IMR-90 (cell line): ENCODE measurements at regions not wholly inside any gene's neighbourhood (a gene's known extent, or its start where the extent isn't known, plus 50 kb on each side); places are given as distances from the start of the nearest gene placed in this dataset.

Source experiments
- ATAC-seq: fragments of 200-7000 bp; cut with Tn5 transposase; 2 replicates; pipeline ENCODE4 v1.9.1; 2020; ENCODE audit warnings: low read depth, mild to moderate bottlenecking, moderate library complexity
- BruUV-seq: library from RNA; stranded (reverse); fragments of 400-500 nt; replicated peaks from 2 replicates; lab custom pipeline; 2021; lab: Mats Ljungman, UMichigan
- CTCF ChIA-PET: fragments of 300-600 bp; formaldehyde crosslinking; extraction: SDS; loops from one replicate; lab custom pipeline; 2021; ENCODE audit warnings: antibody characterized with exemption; lab: Yijun Ruan, JAX
- POLR2A ChIA-PET: fragments of 300-600 bp; sonication (Branson Sonifier 250); formaldehyde crosslinking; loops from one replicate; lab custom pipeline; 2022; ENCODE audit warnings: antibody characterized with exemption; ENCODE audit not compliant: unreplicated experiment; lab: Charles Lee
- DNase-seq: peaks from one replicate; pipeline ENCODE4 v3.0.0; 2013
- H2AFZ ChIP-seq: replicated peaks from 2 replicates; pipeline ENCODE3; 2013; ENCODE audit warnings: low read length, mild to moderate bottlenecking; ENCODE audit not compliant: poor library complexity
- H2AK5ac ChIP-seq: 2 replicates; pipeline ENCODE4 v1.6.1; 2013; ENCODE audit warnings: low read depth, low read length, inconsistent platforms
- H2AK9ac ChIP-seq: replicated peaks from 2 replicates; pipeline ENCODE3; 2013; ENCODE audit warnings: mild to moderate bottlenecking, low read depth, low read length, moderate library complexity; ENCODE audit not compliant: poor library complexity
- H2BK120ac ChIP-seq: 2 replicates; pipeline ENCODE4 v1.6.1; 2013; ENCODE audit warnings: low read depth, low read length, inconsistent platforms
- H2BK15ac ChIP-seq: 3 replicates; pipeline ENCODE4 v1.6.1; 2013; ENCODE audit warnings: low read depth, low read length, inconsistent platforms
- H2BK20ac ChIP-seq: 2 replicates; pipeline ENCODE4 v1.6.1; 2013; ENCODE audit warnings: low read depth, mild to moderate bottlenecking, inconsistent platforms, low read length, moderate library complexity
- H2BK5ac ChIP-seq: 2 replicates; pipeline ENCODE4 v1.6.1; 2013; ENCODE audit warnings: mild to moderate bottlenecking, low read depth, low read length, inconsistent platforms; ENCODE audit not compliant: poor library complexity, severe bottlenecking
- H3K14ac ChIP-seq: replicated peaks from 2 replicates; pipeline ENCODE4 v1.6.1; 2013; ENCODE audit warnings: low read depth, low read length, inconsistent platforms
- H3K18ac ChIP-seq: 2 replicates; pipeline ENCODE4 v1.6.1; 2013; ENCODE audit warnings: low read depth, low read length, control low read depth
- H3K23ac ChIP-seq: 2 replicates; pipeline ENCODE4 v1.6.1; 2013; ENCODE audit warnings: low read depth, low read length, inconsistent platforms
- H3K27ac ChIP-seq: 2 replicates; pipeline ENCODE4 v1.5.1; 2013; ENCODE audit warnings: mild to moderate bottlenecking, control low read depth, low read length; ENCODE audit not compliant: insufficient read depth
- H3K27me3 ChIP-seq: 2 replicates; pipeline ENCODE4 v1.6.1; 2013; ENCODE audit warnings: low read length; ENCODE audit not compliant: control insufficient read depth, insufficient read depth
- H3K36me3 ChIP-seq: 2 replicates; pipeline ENCODE4 v1.6.1; 2013; ENCODE audit warnings: low read length, mixed read lengths; ENCODE audit not compliant: control insufficient read depth, insufficient read depth
- H3K4ac ChIP-seq: 2 replicates; pipeline ENCODE4 v1.6.1; 2013; ENCODE audit warnings: low read depth, low read length, inconsistent platforms
- H3K4me1 ChIP-seq: 2 replicates; pipeline ENCODE4 v1.6.1; 2013; ENCODE audit warnings: low read length, mixed read lengths; ENCODE audit not compliant: control insufficient read depth, insufficient read depth
- H3K4me2 ChIP-seq: 2 replicates; pipeline ENCODE4 v1.6.1; 2013; ENCODE audit warnings: low read depth, mild to moderate bottlenecking, control low read depth, low read length, moderate library complexity
- H3K4me3 ChIP-seq: 2 replicates; pipeline ENCODE4 v1.5.1; 2013; ENCODE audit warnings: low read depth, mild to moderate bottlenecking, control low read depth, low read length, moderate library complexity; ENCODE audit not compliant: insufficient read depth
- H3K56ac ChIP-seq: 2 replicates; pipeline ENCODE4 v1.6.1; 2013; ENCODE audit warnings: low read length, inconsistent platforms; ENCODE audit not compliant: insufficient read depth; ENCODE audit errors: extremely low read depth
- H3K79me1 ChIP-seq, 2 experiments: 2 replicates each; pipeline ENCODE4 v1.6.1; 2013; ENCODE audit warnings: low read length in 2 of 2, inconsistent platforms in 1 of 2, low read depth in 1 of 2
- H3K9ac ChIP-seq: 2 replicates; pipeline ENCODE4 v1.6.1; 2013; ENCODE audit warnings: low read depth, low read length, control low read depth
- H3K9me1 ChIP-seq: 2 replicates; pipeline ENCODE4 v1.6.1; 2013; ENCODE audit warnings: low read length, inconsistent platforms; ENCODE audit not compliant: insufficient read depth
- H3K9me3 ChIP-seq: 2 replicates; pipeline ENCODE4 v1.6.1; 2013; ENCODE audit warnings: low read length; ENCODE audit not compliant: control insufficient read depth, insufficient read depth
- H4K20me1 ChIP-seq: 2 replicates; pipeline ENCODE4 v1.6.1; 2013; ENCODE audit warnings: low read length, inconsistent platforms; ENCODE audit not compliant: insufficient read depth
- H4K5ac ChIP-seq: 2 replicates; pipeline ENCODE4 v1.6.1; 2013; ENCODE audit warnings: mild to moderate bottlenecking, low read depth, low read length, control low read depth
- H4K8ac ChIP-seq, 2 experiments: 2 replicates each; pipeline ENCODE4 v1.6.1; 2013; ENCODE audit warnings: low read depth in 2 of 2, low read length in 2 of 2, control low read depth in 1 of 2, inconsistent platforms in 1 of 2
- H4K91ac ChIP-seq: 2 replicates; pipeline ENCODE4 v1.6.1; 2013; ENCODE audit warnings: low read depth, low read length, inconsistent platforms; ENCODE audit not compliant: insufficient read depth
- BHLHE40 ChIP-seq: fragments of 150-350 bp; IDR thresholded peaks from 2 replicates; pipeline ENCODE4 v1.6.1; 2016; ENCODE audit warnings: mild to moderate bottlenecking, low read depth, low read length
- CEBPB ChIP-seq: IDR thresholded peaks from 2 replicates; pipeline ENCODE4 v1.6.1; 2012; ENCODE audit warnings: low read depth, low read length, improper control_type of control experiment
- CHD1 ChIP-seq: IDR thresholded peaks from 2 replicates; pipeline ENCODE4 v1.6.1; 2012; ENCODE audit warnings: low read depth, low read length, improper control_type of control experiment
- CTCF ChIP-seq: conservative IDR thresholded peaks from 2 replicates; pipeline ENCODE4 v1.5.1; 2012; ENCODE audit warnings: mild to moderate bottlenecking, low read depth, low read length, improper control_type of control experiment
- ELK1 ChIP-seq: fragments of 150-350 bp; IDR thresholded peaks from 2 replicates; pipeline ENCODE4 v1.6.1; 2016; ENCODE audit warnings: low read depth, mild to moderate bottlenecking, low read length, moderate library complexity, borderline replicate concordance
- FOS ChIP-seq: fragments of 150-350 bp; IDR thresholded peaks from 2 replicates; pipeline ENCODE4 v1.6.1; 2016; ENCODE audit warnings: low read depth, low read length
- MAFK ChIP-seq: IDR thresholded peaks from 2 replicates; pipeline ENCODE4 v1.6.1; 2012; ENCODE audit warnings: low read depth, low read length, improper control_type of control experiment
- MAZ ChIP-seq: IDR thresholded peaks from 2 replicates; pipeline ENCODE4 v1.6.1; 2012; ENCODE audit warnings: low read depth, mild to moderate bottlenecking, low read length, improper control_type of control experiment, moderate library complexity, borderline replicate concordance
- MXI1 ChIP-seq: IDR thresholded peaks from 2 replicates; pipeline ENCODE4 v1.6.1; 2012; ENCODE audit warnings: low read depth, mild to moderate bottlenecking, low read length, moderate library complexity, borderline replicate concordance
- NFE2L2 ChIP-seq: fragments of 150-350 bp; IDR thresholded peaks from 2 replicates; pipeline ENCODE4 v1.6.1; 2016; ENCODE audit warnings: low read depth, mild to moderate bottlenecking, low read length
- POLR2A ChIP-seq: IDR thresholded peaks from 2 replicates; pipeline ENCODE4 v1.6.1; 2012; ENCODE audit warnings: mild to moderate bottlenecking, low read depth, low read length
- RAD21 ChIP-seq: IDR thresholded peaks from 2 replicates; pipeline ENCODE4 v1.6.1; 2012; ENCODE audit warnings: low read length, improper control_type of control experiment
- RCOR1 ChIP-seq: IDR thresholded peaks from 2 replicates; pipeline ENCODE4 v1.6.1; 2012; ENCODE audit warnings: mild to moderate bottlenecking, low read length, improper control_type of control experiment; ENCODE audit not compliant: insufficient replicate concordance
- RFX5 ChIP-seq: IDR thresholded peaks from 2 replicates; pipeline ENCODE4 v1.8.0; 2012; ENCODE audit warnings: low read depth, mild to moderate bottlenecking, low read length, moderate library complexity
- SMC3 ChIP-seq: fragments of 150-350 bp; IDR thresholded peaks from 2 replicates; pipeline ENCODE4 v1.6.1; 2016; ENCODE audit warnings: low read depth, mild to moderate bottlenecking, antibody characterized with exemption, low read length, moderate library complexity
- WGBS, 2 experiments: methylation state at CpG; one replicate each; pipeline versions ENCODE4 v1.1.5 to v1.1.7; 2013; ENCODE audit warnings: missing lambda C conversion rate in 2 of 2; ENCODE audit not compliant: insufficient read length in 1 of 2; ENCODE audit errors: extremely low coverage in 2 of 2; 5-methylcytosine and 5-hydroxymethylcytosine counted together
- dilution Hi-C: fragments of 300-500 bp; cut with HindIII; formaldehyde crosslinking; loops from one replicate; pipeline ENCODE4 v1.14.3; 2018; ENCODE audit warnings: low sequenced_read_pairs; ENCODE audit not compliant: unreplicated experiment
- in situ Hi-C: fragments of 300-500 bp; cut with MboI; formaldehyde crosslinking; loops from 3 replicates; pipeline ENCODE4 v1.14.3; 2019; ENCODE audit warnings: low sequenced_read_pairs, inconsistent platforms, mixed read lengths
- intact Hi-C: fragments of 100-400 bp; cut with micrococcal nuclease; formaldehyde crosslinking; loops from 2 replicates; pipeline ENCODE4 v1.10.0; 2022
- TF ChIP-seq, protein P1 (sequence below): fragments of 150-350 bp; IDR thresholded peaks from 2 replicates; pipeline ENCODE4 v1.6.1; 2017; ENCODE audit warnings: mild to moderate bottlenecking, antibody characterized with exemption, low read length, low read depth

DNA sequence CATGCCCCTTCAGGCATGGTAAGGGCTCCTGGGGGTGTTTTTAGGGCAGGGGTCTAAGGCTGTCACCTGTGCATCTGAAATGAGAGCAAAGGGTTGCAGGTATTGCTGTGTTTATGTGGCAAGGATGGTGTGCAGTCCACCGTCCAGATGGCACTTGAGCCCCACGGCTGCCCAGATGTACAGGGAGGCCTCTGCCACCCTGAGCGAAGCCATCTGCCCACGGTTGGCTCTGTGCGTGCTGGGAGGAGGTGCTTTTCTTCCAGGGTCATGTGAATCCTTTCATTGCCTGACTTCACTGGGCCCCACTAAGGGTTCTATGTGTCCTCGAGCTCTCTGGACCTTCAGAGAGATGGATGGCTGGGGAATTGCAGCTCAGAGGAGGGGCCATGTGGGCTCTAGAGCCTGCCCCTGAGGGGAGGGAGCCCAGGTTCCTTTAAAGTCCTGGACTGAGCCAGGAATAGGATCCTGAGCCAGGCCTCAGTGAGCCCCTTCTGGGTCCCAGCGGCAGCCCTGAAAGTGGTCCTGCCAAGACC is 89.9 kb downstream of the CTTN start:
- H4K20me1 ChIP-seq = no peaks in the 10 kb centered on the region
- H4K8ac ChIP-seq = no peak overlapping the region
- no peak overlapping the region for H3K18ac ChIP-seq
- H3K9me1 ChIP-seq = no peaks in the 10 kb centered on the region
- WGBS, 2 experiments = 90% methylated on average over 2 of the region's 7 CpGs; no CpG with 5 or more reads in 1 of the 2 experiments
- H3K27me3 ChIP-seq = no peaks in the 10 kb centered on the region
- H2BK20ac ChIP-seq = no peak overlapping the region
- no peak overlapping the region for H3K4ac ChIP-seq
- no peak overlapping the region for H3K14ac ChIP-seq
- no peak overlapping the region for H3K4me3 ChIP-seq
- H3K9me3 ChIP-seq = peaks cover 10% of the 10 kb centered on the region
- no peak overlapping the region for H2AK5ac ChIP-seq
- no peak overlapping the region for H2BK120ac ChIP-seq
- DNase-seq (no peak), ATAC-seq (no peak)
- no peak overlapping the region for H2AK9ac ChIP-seq
- H3K36me3 ChIP-seq = peaks cover 2% of the 10 kb centered on the region; the same call in 1 of the 2 replicates
- H4K5ac ChIP-seq = no peak overlapping the region
- H3K9ac ChIP-seq = no peak overlapping the region
- intact Hi-C loops = no loop called here
- POLR2A ChIA-PET = no interaction called here
- H3K4me1 ChIP-seq = no peaks in the 10 kb centered on the region
- H2BK5ac ChIP-seq = no peak overlapping the region
- no peak overlapping the region for H2BK15ac ChIP-seq
- TF ChIP-seq CEBPB (no peak), RCOR1 (no peak), ELK1 (no peak), BHLHE40 (no peak), CHD1 (no peak), SMC3 (no peak), MXI1 (no peak), POLR2A (no peak), CTCF (no peak), FOS (no peak), RAD21 (no peak), MAFK (no peak), RFX5 (no peak), MAZ (no peak), NFE2L2 (no peak)
- TF ChIP-seq, protein P1, sequence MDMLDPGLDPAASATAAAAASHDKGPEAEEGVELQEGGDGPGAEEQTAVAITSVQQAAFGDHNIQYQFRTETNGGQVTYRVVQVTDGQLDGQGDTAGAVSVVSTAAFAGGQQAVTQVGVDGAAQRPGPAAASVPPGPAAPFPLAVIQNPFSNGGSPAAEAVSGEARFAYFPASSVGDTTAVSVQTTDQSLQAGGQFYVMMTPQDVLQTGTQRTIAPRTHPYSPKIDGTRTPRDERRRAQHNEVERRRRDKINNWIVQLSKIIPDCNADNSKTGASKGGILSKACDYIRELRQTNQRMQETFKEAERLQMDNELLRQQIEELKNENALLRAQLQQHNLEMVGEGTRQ = no peak
- H3K4me2 ChIP-seq = no peak overlapping the region
- no peak overlapping the region for H3K56ac ChIP-seq
- H3K79me1 ChIP-seq = no peaks in the 10 kb centered on the region
- dilution Hi-C loops = no loop called here
- CTCF ChIA-PET = no interaction called here
- no peak overlapping the region for H3K23ac ChIP-seq
- H4K91ac ChIP-seq = no peak overlapping the region
- no peak overlapping the region for H3K27ac ChIP-seq
- H2AFZ ChIP-seq = no peak overlapping the region
- BruUV-seq = no TSS peak
- in situ Hi-C loops = no loop called here
